ENCODE measurements at regions not wholly inside any gene's neighbourhood (a gene's known extent, or its start where the extent isn't known, plus 50 kb on each side); places are given as distances from the start of the nearest gene placed in this dataset.
A peak's percentile ranks its signal among the peaks of the same experiment; 100 is the strongest.

DNA sequence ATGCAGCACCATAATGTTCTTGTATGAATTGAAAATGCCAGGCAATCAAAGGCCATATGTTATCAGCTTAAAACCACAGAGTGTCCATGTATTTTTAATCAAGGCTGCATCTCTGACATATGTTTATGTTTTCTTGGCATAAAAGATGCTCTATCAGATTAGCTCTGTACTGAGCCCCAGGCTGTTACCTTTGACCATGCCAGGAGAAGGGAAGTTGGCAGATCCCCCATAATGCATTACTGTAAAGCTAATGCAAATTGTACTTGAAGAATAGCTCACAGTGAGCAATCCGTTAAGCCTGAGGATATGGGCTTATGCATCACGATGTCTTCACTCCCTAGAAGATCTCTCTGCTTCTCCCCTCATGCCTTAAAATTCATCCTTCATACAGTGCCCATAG is 414.4 kb downstream of the BRINP1 start:
- no peak for DNase-seq (ENCODE audit: low spot score)

GRCh38 chr9:118957585-118957984 is 411.6 kb downstream of the BRINP1 start:
- DNase-seq (ENCODE audit: low spot score) = no peak

- DNase-seq (ENCODE audit: low spot score) = peak; percentile 45
Measured at GRCh38 chr9:118959366-118959765, 409.9 kb downstream of the BRINP1 start.

DNA sequence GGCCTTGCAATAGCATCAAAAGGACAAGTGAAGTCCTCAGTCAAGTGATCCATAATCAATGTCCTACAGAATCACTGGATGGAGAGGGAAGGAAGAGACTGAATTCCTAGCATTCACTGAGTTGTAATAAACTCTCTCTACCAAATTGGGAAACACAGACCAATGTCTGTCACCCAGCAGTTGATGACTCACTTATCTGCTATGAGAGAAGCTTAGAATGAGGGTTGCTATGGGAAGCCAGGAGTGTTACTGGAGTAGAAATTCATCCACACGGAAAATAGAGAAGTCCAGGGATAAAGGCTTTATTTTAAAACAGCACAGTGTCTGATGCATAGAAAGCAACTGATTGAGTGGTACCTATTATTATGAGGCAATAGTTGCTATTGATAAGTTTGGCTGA is 407.4 kb downstream of the BRINP1 start:
- DNase-seq (ENCODE audit: low spot score) = no peak

- DNase-seq (ENCODE audit: low spot score) = no peak
Measured at GRCh38 chr9:118962426-118962825, 406.8 kb downstream of the BRINP1 start.

GRCh38 chr9:118963674-118964073 is 405.6 kb downstream of the BRINP1 start:
- no peak for DNase-seq (ENCODE audit: low spot score)

DNA sequence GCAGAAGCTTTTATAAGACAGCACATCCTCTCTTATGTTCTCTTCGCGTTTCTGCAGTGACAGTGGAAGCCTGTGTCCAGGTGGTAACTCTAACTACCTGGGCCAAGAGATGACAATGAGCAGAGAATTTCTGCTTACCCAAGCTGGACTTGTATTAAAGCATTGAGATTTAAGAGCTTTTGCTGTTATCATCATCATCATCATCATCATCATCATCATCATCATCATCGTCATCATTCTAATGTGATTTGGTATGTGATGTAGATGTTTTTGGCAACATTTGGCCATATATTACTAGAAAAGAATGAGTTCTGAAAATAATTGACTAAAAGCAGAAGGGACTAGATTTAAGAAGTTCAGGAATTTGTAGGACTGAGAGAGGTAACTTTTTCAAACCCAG is 401.3 kb downstream of the BRINP1 start:
- DNase-seq (ENCODE audit: low spot score) = no peak

DNA sequence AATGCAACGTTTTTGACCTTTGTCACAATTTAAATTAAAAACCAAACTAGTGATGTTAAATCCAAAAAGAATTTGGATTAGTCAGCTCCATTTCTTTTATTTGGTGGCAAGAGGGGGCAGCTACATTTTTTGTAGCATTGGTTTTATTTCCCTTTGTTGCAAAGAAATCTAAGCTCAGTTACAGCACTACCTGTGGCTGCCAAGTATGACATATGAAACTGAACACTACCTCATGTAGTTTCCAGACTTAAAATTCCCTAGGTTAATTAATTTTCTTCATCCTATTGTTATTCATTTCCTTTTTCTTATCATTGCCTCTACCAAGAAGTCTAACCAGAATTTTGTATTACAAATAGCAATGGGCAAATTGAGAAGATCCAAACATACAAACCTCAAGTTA is 393.5 kb downstream of the BRINP1 start:
- no peak for DNase-seq (ENCODE audit: low spot score)

GRCh38 chr9:118976160-118976559 is 393.1 kb downstream of the BRINP1 start:
- no peak for DNase-seq (ENCODE audit: low spot score)

DNA sequence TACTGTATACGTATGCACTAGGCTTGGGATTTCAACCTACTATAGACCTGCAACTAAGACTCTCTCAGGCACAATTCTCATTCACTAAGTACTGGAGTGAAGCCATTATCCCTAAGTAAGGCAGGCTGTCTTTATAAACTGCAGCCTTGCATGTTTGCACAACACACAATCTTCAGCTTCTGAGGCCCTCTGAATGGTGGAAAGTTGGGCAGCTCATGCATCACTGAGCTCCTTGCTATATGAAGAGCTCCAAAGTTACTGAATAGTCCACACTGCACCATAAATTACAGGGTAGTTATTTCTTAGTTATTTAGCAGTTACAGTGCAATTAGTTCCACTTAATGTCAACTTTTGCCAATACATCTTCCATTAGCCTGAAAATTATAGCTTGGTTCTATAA is 384.6 kb downstream of the BRINP1 start:
- no peak for DNase-seq (ENCODE audit: low spot score)

DNA sequence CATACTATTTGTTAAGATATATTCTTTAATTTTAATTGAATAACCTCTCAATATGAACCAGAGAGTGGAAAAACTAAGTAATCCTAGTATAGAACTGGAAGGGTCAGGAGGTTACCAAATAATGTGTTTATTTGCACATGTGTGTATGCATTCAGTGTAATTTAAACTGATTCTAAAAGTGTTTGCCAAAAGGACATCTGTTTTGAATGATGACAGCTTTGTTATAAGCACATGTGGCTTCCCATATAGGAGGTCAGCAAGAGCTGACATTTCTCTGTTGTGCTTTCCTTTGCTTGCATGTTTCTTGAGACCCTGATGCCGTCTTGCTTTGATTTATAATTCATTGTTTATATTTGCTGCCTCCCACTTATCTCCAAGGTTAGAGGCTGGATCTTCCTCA is 383.4 kb downstream of the BRINP1 start:
- no peak for DNase-seq (ENCODE audit: low spot score)

DNA sequence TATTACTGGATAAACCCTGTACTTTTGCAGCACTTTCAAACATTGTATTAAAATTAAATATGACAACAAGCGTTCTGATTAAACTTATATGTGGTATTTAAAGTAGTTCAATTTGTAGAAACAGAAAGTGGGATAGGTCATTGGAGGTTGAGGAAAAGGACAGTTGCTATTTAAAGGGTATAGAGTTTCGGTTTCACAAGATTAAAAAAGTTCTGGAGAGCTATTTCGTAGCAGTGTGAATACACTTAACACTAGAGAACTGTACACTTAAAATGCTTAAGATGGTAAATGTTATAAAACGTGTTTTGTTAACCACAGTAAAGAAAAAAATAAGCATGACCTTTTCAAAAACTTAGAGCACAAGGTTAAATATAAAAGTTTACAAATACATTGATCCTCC is 382.1 kb downstream of the BRINP1 start:
- DNase-seq (ENCODE audit: low spot score) = no peak

DNA sequence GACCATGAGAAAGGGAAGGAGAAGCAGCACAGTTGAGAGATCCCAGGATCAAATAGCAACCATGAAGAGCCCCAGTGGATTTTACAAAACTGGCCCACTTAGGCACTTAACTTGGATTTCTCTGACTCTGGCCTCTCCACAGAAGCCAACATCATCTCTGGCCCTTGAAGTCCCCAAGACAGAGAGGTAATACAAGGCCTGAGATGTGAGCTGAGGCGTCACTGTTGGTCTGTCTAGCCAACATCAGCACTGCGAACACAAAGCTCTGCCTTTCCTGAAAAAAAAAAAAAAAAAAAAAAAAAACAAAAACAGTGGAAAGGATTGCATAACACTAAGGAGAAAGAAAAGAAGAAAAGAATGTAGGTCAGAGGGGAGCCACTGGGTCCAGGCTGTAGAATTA is 378.3 kb downstream of the BRINP1 start:
- no peak for DNase-seq (ENCODE audit: low spot score)

- no peak for DNase-seq (ENCODE audit: low spot score)
Measured at GRCh38 chr9:118991366-118992285, 377.6 kb downstream of the BRINP1 start.

DNA sequence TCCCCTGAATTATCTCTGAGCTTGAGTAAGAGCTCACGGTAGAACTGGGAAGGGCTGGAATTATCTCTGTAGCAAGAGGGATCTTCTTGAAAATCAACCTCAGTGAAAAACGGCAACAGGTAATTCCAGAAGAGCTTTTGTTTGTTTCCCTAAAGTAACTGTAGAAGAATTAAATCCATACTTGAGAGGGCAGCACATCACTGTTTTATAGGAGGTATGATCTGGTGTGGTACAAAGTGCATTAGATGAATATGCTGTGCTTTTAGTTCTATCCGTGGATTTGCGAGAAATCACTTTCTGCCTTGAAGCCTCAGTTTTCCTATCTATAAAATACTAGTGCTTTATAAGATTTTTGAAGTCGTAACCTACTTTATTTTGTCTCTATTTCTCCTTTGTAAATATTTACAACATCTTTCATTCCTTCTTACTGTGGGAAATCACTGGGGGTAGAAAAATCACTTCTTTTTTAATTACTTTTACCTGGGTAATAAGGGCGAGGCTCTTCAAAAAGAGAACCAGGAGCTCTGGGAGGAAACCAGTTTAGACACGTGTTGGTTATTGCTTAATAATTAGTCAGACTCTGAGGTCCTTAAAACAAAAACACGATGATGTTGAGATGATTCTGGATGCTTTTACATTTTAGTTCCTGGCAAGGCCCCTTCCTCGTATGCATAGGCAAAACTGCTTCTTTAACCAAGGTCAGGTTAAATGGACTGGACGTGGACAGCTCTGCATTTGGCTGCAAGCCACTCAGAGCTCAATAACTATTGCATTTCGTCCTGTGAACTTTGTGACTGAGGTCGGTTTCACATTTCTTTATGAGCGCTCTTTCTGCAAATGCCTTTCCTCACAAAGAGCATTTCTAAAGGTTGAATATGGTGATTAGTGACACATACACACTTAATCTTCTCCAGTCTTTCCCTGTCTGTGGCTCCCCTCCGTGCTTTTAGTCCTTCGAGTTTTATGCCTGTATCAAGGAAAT is 376.1 kb downstream of the BRINP1 start:
- no peak for DNase-seq (ENCODE audit: low spot score)

GRCh38 chr9:118993965-118994364 is 375.3 kb downstream of the BRINP1 start:
- no peak for DNase-seq (ENCODE audit: low spot score)

GRCh38 chr9:119002491-119002890 is 366.7 kb downstream of the BRINP1 start:
- DNase-seq (ENCODE audit: low spot score) = no peak

- DNase-seq (ENCODE audit: low spot score) = no peak
Measured at GRCh38 chr9:119003201-119003611, 366.0 kb downstream of the BRINP1 start.

DNA sequence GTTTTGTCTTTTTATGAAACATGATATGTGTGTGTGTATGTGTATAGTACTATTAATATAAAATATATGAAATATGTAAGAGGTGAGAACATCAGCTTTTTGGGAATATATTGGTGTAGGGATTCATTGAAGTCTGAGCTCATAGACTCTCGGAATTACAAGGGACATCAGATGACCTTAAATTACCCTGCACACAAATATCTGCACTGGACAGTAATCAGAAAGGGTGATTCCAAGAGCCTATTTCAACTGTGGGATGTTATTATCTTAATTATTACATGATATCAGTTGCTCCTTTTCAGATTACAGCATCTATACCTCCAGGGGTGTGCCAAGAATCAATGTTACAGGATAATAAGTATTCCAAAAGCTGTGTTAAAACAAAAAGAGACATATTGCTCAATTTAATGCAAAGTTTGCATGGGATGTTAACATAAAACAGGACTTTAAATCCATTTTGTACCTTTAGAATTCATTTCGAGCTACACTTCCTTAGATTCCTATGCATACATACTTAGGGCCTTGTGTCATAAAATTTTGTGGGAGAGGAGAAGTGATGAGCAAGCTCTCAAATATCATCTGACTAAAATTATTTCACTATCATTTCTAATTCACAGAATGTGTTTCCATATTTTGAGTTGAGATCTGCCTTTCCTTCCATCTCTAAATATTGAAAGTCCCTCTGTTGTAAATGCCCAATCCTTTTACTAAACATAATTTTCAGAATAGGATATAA is 365.2 kb downstream of the BRINP1 start:
- no peak for DNase-seq (ENCODE audit: low spot score)

DNA sequence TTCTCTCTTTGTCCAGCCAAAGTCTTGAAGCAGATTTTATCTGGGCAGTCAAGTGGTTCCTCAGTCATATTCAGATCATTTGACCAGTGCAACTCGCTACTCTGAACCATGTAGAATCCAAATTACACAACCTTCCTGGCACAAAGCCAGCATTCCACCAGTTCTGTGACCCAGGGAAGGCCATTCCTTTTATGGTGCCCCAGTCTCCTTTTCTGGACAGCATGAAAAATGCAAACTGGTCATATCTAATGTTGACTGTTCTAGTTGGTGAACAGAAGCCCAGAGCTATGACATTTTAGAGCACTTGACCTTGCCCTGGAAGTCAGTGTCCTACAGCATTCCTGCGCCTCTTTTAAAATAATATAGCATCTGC is 364.6 kb downstream of the BRINP1 start:
- DNase-seq (ENCODE audit: low spot score) = no peak

DNA sequence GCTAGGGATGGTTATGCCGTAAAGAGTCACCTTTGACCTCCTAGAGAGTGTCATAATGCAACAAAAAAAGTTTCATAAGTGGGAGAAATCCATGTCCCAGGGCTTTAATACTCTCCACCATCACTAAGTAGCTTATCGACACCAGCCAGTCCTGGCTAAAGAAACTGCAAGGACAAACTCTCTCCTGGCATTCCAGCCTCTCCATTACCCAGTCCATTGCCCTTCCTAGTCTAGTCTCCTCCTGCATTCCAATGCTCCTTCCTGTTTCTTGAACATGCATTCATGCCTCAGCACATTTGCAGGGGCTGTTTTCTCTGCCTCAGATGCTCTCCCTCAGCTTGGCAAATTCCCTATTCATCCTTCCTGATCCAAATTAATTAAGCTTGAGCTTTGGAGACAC is 364.1 kb downstream of the BRINP1 start:
- DNase-seq (ENCODE audit: low spot score) = no peak

GRCh38 chr9:119009249-119009648 is 360.0 kb downstream of the BRINP1 start:
- no peak for DNase-seq (ENCODE audit: low spot score)

Data from ecto neural progenitor cell (in vitro differentiated cells).